Upper lobe of right lung (tissue), 1 donor: ENCODE measurements at regions not wholly inside any gene's neighbourhood (a gene's known extent, or its start where the extent isn't known, plus 50 kb on each side); places are given as distances from the start of the nearest gene placed in this dataset.

ENCODE experiments used
- ATAC-seq: fragments of 200-7000 bp; cut with Tn5 transposase; one replicate; pipeline ENCODE4 v1.9.1; 2020; ENCODE audit warnings: mild to moderate bottlenecking, moderate library complexity
- DNase-seq: peaks from one replicate; pipeline ENCODE4 v3.0.0-alpha.2; 2020
- H3K27ac ChIP-seq: fragments of 200-600 bp; one replicate; pipeline ENCODE4 v1.8.0; 2022
- H3K27me3 ChIP-seq: fragments of 200-600 bp; one replicate; pipeline ENCODE4 v1.8.0; 2022; ENCODE audit warnings: mild to moderate bottlenecking
- H3K36me3 ChIP-seq: fragments of 200-600 bp; one replicate; pipeline ENCODE4 v1.8.0; 2022
- H3K4me1 ChIP-seq: fragments of 200-600 bp; one replicate; pipeline ENCODE4 v1.8.0; 2022
- H3K4me3 ChIP-seq: fragments of 200-600 bp; one replicate; pipeline ENCODE4 v1.8.0; 2022; ENCODE audit warnings: mild to moderate bottlenecking
- H3K9me3 ChIP-seq: fragments of 200-600 bp; one replicate; pipeline ENCODE4 v1.8.0; 2022
- intact Hi-C: fragments of 100-400 bp; cut with DNase I; formaldehyde crosslinking; loops from one replicate; pipeline ENCODE4 v1.11.0; 2022
- TF ChIP-seq, protein P1 (sequence below): fragments of 200-600 bp; IDR thresholded peaks from one replicate; pipeline ENCODE4 v1.8.0; 2022; ENCODE audit warnings: antibody characterized with exemption
- donor health status: DM: no; HTN: yes; CAD: no; lungs with severe emphysema.

DNA sequence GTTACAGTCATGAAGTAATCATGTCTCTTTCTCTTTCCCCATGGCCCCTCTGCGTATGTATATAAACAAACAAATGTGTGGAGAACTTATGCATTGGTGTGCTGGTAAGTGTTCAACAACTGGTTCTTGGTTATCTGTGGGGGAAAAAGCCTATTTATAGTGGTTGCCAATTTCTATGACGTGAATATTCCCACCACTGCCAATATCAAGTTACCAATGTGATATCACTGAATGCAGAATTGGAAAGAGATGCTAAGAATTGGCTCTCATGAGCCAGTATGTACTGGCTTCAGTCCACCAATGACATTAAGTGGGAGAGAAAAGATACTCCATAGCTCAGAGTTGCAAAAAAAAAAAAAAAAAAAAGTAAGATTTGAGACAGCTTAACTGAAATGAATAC, 399.7 kb downstream of the REEP3 start:
- no peaks in the 10 kb centered on the region for H3K27me3 ChIP-seq
- ATAC-seq = no peak
- DNase-seq = no peak
- no peaks in the 10 kb centered on the region for H3K9me3 ChIP-seq
- no peaks in the 10 kb centered on the region for H3K4me1 ChIP-seq
- H3K36me3 ChIP-seq = no peaks in the 10 kb centered on the region
- intact Hi-C loops = no loop called here
- no peak overlapping the region for H3K4me3 ChIP-seq
- H3K27ac ChIP-seq = no peak overlapping the region
- TF ChIP-seq, protein P1, sequence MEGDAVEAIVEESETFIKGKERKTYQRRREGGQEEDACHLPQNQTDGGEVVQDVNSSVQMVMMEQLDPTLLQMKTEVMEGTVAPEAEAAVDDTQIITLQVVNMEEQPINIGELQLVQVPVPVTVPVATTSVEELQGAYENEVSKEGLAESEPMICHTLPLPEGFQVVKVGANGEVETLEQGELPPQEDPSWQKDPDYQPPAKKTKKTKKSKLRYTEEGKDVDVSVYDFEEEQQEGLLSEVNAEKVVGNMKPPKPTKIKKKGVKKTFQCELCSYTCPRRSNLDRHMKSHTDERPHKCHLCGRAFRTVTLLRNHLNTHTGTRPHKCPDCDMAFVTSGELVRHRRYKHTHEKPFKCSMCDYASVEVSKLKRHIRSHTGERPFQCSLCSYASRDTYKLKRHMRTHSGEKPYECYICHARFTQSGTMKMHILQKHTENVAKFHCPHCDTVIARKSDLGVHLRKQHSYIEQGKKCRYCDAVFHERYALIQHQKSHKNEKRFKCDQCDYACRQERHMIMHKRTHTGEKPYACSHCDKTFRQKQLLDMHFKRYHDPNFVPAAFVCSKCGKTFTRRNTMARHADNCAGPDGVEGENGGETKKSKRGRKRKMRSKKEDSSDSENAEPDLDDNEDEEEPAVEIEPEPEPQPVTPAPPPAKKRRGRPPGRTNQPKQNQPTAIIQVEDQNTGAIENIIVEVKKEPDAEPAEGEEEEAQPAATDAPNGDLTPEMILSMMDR = no peak

DNA sequence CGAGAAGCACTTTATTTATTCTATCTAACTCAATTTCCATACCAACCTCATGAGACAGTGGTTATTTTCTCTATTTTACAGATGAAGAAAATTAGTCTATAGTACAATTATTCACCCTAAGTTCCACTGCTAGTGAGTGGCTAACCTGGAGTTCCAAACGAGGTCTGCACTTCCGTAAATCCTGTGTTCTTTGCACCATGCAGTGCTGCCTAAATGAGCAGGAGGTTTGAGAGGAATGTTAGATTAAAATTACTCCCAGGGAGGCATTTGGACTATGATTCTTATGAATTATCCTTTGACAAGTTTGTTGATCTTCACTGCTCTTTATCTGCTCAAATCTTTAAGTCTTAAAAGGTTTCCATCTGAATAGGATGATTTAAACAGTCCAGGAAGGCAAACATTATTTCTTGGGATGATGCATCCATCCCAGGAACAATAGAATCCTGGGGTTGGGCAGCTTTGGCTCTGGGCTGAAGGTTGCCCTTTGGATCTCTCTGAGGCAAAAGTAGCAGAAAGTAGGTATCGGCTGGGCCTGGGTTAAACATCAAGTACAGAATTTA, 400.8 kb downstream of the REEP3 start:
- no peak for DNase-seq
- Histone ChIP-seq H3K36me3 (no peaks in the 10 kb centered on the region), H3K4me3 (no peak overlapping the region), H3K9me3 (no peaks in the 10 kb centered on the region), H3K4me1 (no peaks in the 10 kb centered on the region), H3K27me3 (no peaks in the 10 kb centered on the region), H3K27ac (no peak overlapping the region)
- TF ChIP-seq, protein P1 = no peak
- intact Hi-C loops = no loop called here
- ATAC-seq = no peak

- TF ChIP-seq, protein P1 = no peak
- no peak for ATAC-seq
- Histone ChIP-seq H3K9me3 (no peaks in the 10 kb centered on the region), H3K27me3 (no peaks in the 10 kb centered on the region), H3K4me3 (no peak overlapping the region), H3K4me1 (no peaks in the 10 kb centered on the region), H3K27ac (no peak overlapping the region), H3K36me3 (no peaks in the 10 kb centered on the region)
- DNase-seq = no peak
- intact Hi-C loops = no loop called here
These were observed 401.5 kb downstream of the REEP3 start for GRCh38 chr10:63922468-63923284.

DNA sequence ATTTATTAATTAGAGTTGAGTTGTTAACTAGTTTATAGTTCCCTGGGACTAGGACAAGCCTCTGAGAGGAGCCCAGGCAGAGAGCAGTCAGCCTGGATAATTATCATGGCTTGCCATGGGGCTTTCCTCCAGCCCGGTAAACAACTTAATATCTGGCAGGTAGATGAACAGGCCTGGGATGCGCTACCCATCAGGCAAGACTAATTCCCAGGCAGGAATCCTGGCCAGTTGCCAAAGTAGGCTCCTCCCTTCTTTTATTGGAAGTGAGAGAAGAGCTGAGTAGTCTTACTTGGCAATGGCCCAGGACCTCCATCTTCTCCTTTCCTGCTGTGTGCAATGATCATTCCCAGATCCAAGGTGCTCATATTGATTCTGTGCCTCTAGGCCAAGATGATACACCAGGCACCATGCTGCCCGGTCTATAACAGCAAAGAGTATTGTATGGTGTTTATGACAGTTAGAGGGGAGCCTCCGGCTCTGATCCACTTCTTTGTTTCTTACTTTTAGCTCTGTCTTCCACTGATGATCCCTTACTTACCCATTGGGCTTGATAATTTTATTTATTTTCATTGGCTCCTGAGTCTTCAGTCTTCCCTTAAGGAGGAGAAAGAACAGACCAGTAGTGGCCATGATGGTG, 408.7 kb downstream of the REEP3 start:
- intact Hi-C loops = no loop called here
- Histone ChIP-seq H3K4me1 (no peaks in the 10 kb centered on the region), H3K4me3 (no peak overlapping the region), H3K27ac (no peak overlapping the region), H3K36me3 (no peaks in the 10 kb centered on the region), H3K27me3 (no peaks in the 10 kb centered on the region), H3K9me3 (no peaks in the 10 kb centered on the region)
- no peak for ATAC-seq
- TF ChIP-seq, protein P1 = no peak
- DNase-seq = no peak

- H3K9me3 ChIP-seq = no peaks in the 10 kb centered on the region
- ATAC-seq (no peak), DNase-seq (no peak)
- H3K27ac ChIP-seq = no peak overlapping the region
- intact Hi-C loops = no loop called here
- no peaks in the 10 kb centered on the region for H3K36me3 ChIP-seq
- H3K4me3 ChIP-seq = no peak overlapping the region
- H3K27me3 ChIP-seq = no peaks in the 10 kb centered on the region
- TF ChIP-seq, protein P1 = no peak
- H3K4me1 ChIP-seq = no peaks in the 10 kb centered on the region
These were observed 409.4 kb downstream of the REEP3 start for GRCh38 chr10:63930584-63930983.
